Astrocyte of the spinal cord (primary cell): ENCODE measurements at regions not wholly inside any gene's neighbourhood (a gene's known extent, or its start where the extent isn't known, plus 50 kb on each side); places are given as distances from the start of the nearest gene placed in this dataset.

Experiments
- DNase-seq: peaks from one replicate; pipeline ENCODE4 v3.0.0; 2011; ENCODE audit warnings: low read depth, low spot score
- H3K4me3 ChIP-seq: 2 replicates; pipeline ENCODE4 v1.5.1; 2011; ENCODE audit warnings: low read depth, mild to moderate bottlenecking, low read length, moderate library complexity
- CTCF ChIP-seq: IDR thresholded peaks from 2 replicates; pipeline ENCODE4 v1.5.1; 2012; ENCODE audit warnings: low read depth, mild to moderate bottlenecking, low read length, inconsistent platforms
- in situ Hi-C: cut with HindIII; loops from 2 replicates; pipeline ENCODE4 v1.10.0; 2017; ENCODE audit warnings: low sequenced_read_pairs

DNA sequence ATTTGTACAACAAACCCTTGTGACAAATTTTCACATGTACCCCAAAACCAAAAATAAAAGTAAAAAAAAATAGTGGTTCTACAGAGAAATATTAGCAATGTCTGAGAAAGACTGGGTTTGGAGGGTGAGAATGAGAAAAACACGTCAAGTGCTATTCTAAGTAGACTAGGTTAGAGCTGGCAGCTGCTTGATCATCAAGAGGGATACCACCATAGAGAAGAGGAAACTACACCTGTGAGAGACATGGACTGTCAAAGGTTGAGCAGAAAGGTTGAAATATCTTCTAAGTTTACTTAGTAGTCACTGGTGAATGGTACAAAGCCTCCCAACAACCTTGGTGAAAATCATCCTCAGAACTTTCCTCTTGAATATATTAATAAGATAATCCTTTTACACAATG, 126.9 kb upstream of the ITGA4 start:
- DNase-seq, result no peak
- H3K4me3 ChIP-seq, result no peak overlapping the region
- TF ChIP-seq CTCF, result no peak
- in situ Hi-C loops, result no loop called here

GRCh38 chr2:181332044-181332605, 125.1 kb upstream of the ITGA4 start:
- no peak for TF ChIP-seq CTCF
- H3K4me3 ChIP-seq, result no peak overlapping the region
- in situ Hi-C loops, result no loop called here
- no peak for DNase-seq

DNA sequence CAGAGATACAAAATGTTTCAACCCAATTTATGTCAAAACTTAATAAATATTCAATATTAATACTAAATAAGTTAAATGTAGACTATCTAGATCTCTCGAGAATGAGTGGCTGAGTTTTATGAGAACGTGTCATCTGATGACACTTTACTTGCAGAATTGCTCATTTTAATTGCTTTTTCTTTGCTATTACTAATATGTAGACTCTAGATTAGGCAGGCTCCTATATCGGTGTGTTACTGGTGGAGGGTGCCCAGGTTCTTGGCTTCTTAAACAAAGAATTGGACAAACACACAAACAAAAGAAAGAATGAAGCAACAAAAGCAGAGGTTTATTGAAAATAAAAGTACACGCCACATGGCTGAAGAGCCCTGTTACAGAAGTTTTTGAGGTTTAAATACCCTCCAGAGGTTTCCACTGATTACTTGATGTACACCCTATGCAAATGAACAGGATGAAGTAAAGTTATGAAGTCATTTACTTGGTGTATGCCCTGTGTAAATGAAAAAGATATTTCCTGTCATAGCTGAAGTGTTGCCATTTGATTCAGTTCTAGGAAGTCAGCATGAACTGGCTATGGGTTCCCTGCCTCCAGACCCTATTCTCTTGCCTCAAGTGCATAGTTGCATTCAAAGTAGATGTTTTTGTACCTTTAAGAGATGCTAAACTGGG, 122.9 kb upstream of the ITGA4 start:
- no peak for DNase-seq
- TF ChIP-seq CTCF, result no peak
- in situ Hi-C loops, result no loop called here
- no peak overlapping the region for H3K4me3 ChIP-seq

DNA sequence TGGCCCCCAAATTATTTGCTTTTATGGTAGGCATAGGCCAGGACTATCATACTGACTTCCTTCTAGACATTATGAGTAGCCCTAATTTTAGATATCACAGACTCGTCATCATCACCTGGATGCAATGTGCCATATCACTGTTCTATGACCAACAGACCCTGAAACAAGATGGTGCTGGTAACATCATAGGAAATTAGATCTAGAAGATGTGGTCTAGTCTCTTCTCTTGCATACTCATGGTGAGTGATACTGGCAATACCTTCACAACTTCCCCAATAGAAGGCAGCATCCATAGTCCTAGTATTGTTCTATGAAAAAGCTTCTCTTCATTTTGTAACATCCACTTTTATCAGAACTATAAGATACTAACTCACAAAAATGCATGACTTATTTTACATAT, 116.3 kb upstream of the ITGA4 start:
- H3K4me3 ChIP-seq, result no peak overlapping the region
- no peak for DNase-seq
- in situ Hi-C loops, result no loop called here
- TF ChIP-seq CTCF, result no peak

DNA sequence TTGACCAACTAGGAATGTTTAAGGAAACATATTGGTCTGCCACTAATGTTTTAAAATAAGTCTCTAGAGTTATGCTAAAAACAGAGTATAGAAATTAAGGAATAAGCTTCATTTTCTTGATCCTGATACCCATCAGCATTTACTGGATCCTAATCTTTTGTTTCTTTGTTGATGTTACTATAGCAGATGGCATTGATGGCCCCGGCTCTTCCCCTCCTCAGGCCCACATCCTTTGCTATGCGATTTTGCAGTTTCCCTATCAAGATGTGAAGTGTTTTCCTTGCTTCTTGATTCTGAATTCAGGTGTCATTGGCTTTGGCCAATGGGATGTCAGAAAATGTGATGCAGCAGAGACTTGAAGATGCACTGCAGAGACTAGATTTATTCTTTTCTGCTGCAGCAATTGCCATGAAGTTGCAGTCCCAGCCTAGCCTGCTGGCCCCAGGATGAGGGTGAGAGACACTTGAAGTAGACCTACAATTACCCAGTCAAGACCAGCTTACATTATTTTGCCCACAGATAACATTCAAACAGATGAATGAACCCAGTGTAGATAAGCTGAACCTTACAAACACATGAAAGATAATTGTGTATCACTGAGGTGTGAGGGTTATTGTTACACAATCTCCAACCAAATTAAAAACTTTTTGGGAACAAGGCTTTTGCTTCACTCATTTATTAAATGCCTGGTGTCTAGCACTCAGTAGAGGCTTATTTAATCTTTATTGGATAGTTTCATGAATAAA, 115.2 kb upstream of the ITGA4 start:
- DNase-seq, result no peak
- no peak overlapping the region for H3K4me3 ChIP-seq
- in situ Hi-C loops, result no loop called here
- TF ChIP-seq CTCF, result no peak

DNA sequence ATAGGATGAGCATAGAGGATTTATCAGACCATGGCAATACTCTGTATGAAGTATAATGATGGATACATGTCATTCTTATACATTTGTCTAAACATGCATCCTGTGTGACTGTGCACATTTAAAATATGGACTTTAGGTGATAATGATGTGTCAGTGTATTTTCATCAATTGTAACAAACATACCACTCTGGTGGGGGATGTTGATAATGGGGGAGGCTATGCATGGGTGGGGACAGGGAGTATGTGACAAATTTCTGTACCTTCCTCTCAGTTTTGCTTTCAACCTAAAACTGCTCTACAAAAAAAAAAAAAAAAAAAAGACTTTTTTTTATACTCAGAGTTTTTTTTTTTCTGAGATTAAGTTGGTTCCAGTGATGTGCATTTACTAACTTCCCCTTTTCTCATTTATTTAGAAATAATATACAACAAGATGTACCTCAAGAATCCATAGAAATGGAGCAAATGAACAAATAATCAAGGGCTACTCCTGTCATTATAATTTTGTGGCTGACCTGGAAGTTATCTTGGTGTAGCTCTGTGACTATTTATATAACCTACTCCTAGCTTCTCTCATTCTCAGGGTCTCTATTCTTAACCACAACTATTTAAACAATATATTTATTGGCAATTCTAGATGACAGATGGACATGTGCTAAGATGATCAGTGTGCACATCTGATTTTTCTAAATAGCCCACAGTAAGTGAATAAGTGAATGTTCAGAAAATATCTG, 108.9 kb upstream of the ITGA4 start:
- no peak overlapping the region for H3K4me3 ChIP-seq
- in situ Hi-C loops, result no loop called here

More for the DNA sequence above, 108.9 kb upstream of the ITGA4 start:
- DNase-seq, result no peak
- no peak for TF ChIP-seq CTCF
